Panc1 (cell line): ENCODE measurements at regions not wholly inside any gene's neighbourhood (a gene's known extent, or its start where the extent isn't known, plus 50 kb on each side); places are given as distances from the start of the nearest gene placed in this dataset.

ENCODE experiments used
- POLR2AphosphoS5 ChIP-seq: IDR thresholded peaks from 2 replicates; pipeline ENCODE4 v1.6.1; 2012; ENCODE audit warnings: mild to moderate bottlenecking, low read depth, low read length, moderate library complexity
- SIN3A ChIP-seq: IDR thresholded peaks from 2 replicates; pipeline ENCODE4 v1.6.1; 2012; ENCODE audit warnings: low read depth, mild to moderate bottlenecking, low read length, moderate library complexity, borderline replicate concordance; ENCODE audit not compliant: insufficient read depth
- TCF7L2 ChIP-seq: IDR thresholded peaks from 2 replicates; pipeline ENCODE4 v1.6.1; 2011; ENCODE audit warnings: mild to moderate bottlenecking, low read depth, low read length, inconsistent platforms
- TF ChIP-seq, protein P1 (sequence below): fragments of 450-650 bp; IDR thresholded peaks from 2 replicates; pipeline ENCODE4 v1.5.1; 2017; ENCODE audit warnings: mild to moderate bottlenecking
- TF ChIP-seq, protein P2 (sequence below), 2 experiments: IDR thresholded peaks; 2 replicates each; pipeline ENCODE4 v1.6.1; 2011 to 2012; ENCODE audit warnings: low read depth in 2 of 2, control low read depth in 1 of 2, low read length in 1 of 2, mild to moderate bottlenecking in 1 of 2, moderate library complexity in 1 of 2; ENCODE audit not compliant: insufficient read depth in 1 of 2

DNA sequence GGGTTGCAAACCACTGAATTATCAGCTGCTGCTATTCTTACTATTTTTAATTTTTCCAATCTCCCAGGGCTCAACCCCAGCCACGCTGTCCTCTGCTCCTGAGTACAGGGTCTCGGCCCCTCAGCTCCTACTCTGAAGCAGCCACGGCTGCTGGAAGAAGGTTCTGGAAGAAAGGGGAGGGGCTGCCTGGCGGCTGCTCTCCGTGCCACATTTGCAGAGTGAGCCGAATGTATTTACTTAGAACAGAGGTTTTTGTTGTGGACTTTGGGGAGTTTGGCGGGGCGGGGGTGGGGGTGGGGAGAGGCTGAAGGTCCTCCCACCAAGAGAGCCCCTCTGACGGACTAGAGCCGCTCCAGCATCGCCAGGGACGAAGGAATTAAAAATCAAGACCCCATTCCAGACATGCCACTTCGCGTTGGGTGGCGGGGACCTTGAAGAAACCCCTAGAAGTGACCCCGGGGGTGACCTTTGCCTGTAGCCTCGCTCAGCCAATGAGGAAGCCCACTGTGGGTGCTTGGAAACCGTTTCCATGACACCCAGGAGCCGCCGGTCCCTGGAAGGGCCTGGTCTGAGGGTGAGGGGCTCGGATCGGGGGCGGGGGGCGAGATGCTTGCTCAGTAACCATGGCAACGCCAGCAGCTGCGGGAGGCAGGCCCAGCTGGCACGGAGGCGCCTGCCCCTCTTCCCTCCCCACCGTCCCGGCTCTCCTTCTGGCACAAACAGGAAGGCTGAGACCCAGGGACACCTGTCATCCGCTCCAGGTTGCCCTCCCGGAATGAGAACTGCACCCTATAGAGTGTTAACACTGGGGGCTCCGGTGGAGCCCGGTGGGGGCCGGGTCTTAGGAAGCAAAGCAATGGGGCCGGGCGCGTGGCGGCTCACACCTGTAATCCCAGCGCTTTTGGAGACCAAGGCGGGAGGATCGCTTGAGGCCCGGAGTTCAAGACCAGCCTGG lies 54.2 kb upstream of the PTPRS start:
- TF ChIP-seq, protein P1, sequence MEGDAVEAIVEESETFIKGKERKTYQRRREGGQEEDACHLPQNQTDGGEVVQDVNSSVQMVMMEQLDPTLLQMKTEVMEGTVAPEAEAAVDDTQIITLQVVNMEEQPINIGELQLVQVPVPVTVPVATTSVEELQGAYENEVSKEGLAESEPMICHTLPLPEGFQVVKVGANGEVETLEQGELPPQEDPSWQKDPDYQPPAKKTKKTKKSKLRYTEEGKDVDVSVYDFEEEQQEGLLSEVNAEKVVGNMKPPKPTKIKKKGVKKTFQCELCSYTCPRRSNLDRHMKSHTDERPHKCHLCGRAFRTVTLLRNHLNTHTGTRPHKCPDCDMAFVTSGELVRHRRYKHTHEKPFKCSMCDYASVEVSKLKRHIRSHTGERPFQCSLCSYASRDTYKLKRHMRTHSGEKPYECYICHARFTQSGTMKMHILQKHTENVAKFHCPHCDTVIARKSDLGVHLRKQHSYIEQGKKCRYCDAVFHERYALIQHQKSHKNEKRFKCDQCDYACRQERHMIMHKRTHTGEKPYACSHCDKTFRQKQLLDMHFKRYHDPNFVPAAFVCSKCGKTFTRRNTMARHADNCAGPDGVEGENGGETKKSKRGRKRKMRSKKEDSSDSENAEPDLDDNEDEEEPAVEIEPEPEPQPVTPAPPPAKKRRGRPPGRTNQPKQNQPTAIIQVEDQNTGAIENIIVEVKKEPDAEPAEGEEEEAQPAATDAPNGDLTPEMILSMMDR = no peak
- no peak for TF ChIP-seq POLR2AphosphoS5
- TF ChIP-seq, protein P2, sequence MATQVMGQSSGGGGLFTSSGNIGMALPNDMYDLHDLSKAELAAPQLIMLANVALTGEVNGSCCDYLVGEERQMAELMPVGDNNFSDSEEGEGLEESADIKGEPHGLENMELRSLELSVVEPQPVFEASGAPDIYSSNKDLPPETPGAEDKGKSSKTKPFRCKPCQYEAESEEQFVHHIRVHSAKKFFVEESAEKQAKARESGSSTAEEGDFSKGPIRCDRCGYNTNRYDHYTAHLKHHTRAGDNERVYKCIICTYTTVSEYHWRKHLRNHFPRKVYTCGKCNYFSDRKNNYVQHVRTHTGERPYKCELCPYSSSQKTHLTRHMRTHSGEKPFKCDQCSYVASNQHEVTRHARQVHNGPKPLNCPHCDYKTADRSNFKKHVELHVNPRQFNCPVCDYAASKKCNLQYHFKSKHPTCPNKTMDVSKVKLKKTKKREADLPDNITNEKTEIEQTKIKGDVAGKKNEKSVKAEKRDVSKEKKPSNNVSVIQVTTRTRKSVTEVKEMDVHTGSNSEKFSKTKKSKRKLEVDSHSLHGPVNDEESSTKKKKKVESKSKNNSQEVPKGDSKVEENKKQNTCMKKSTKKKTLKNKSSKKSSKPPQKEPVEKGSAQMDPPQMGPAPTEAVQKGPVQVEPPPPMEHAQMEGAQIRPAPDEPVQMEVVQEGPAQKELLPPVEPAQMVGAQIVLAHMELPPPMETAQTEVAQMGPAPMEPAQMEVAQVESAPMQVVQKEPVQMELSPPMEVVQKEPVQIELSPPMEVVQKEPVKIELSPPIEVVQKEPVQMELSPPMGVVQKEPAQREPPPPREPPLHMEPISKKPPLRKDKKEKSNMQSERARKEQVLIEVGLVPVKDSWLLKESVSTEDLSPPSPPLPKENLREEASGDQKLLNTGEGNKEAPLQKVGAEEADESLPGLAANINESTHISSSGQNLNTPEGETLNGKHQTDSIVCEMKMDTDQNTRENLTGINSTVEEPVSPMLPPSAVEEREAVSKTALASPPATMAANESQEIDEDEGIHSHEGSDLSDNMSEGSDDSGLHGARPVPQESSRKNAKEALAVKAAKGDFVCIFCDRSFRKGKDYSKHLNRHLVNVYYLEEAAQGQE (IDR thresholded peaks at IDR 0.05; ENCODE audit: insufficient read depth in 1 of 2, low read depth in 2 of 2, low read length in 1 of 2) = no peak
- TF ChIP-seq TCF7L2 = no peak
- no peak for TF ChIP-seq SIN3A
